OCI-LY3 (cell line): ENCODE measurements at regions not wholly inside any gene's neighbourhood (a gene's known extent, or its start where the extent isn't known, plus 50 kb on each side); places are given as distances from the start of the nearest gene placed in this dataset.
"Not testable (repeated sequence)": the region's sequence is repeated elsewhere in the genome, so short reads cannot be mapped to it uniquely, and the experiment has no call there.

Experiments used
- H2AFZ ChIP-seq: fragments of 200-600, 300-600 bp; shearing (Covaris generic); 2 replicates; pipeline ENCODE4 v1.6.0; 2014; ENCODE audit warnings: antibody characterized with exemption, low read depth, low read length
- H3K27ac ChIP-seq: fragments of 200-600, 300-600 bp; sonication (generic); 2 replicates; pipeline ENCODE4 v1.5.1; 2014; ENCODE audit warnings: mild to moderate bottlenecking, low read length, moderate library complexity, mixed read lengths
- H3K27me3 ChIP-seq: fragments of 200-600, 300-600 bp; sonication (generic); 2 replicates; pipeline ENCODE4 v1.6.1; 2014; ENCODE audit warnings: low read depth, low read length, mixed read lengths
- H3K36me3 ChIP-seq: fragments of 200-600, 300-600 bp; sonication (generic); replicated peaks from 2 replicates; pipeline ENCODE3; 2014; ENCODE audit warnings: low read depth, low read length, mixed read lengths
- H3K4me1 ChIP-seq: fragments of 300-600, 200-600 bp; sonication (generic); 2 replicates; pipeline ENCODE4 v1.6.1; 2014; ENCODE audit warnings: low read length, mixed read lengths
- H3K4me2 ChIP-seq: fragments of 200-600, 300-600 bp; sonication (generic); 2 replicates; pipeline ENCODE4 v1.6.1; 2014; ENCODE audit warnings: low read length, mixed read lengths
- H3K4me3 ChIP-seq: fragments of 300-600, 200-600 bp; sonication (generic); 2 replicates; pipeline ENCODE4 v1.5.1; 2014; ENCODE audit warnings: antibody characterized with exemption, mild to moderate bottlenecking, low read length, moderate library complexity
- H3K79me2 ChIP-seq: fragments of 300-600, 200-600 bp; shearing (Covaris generic); 2 replicates; pipeline ENCODE4 v1.6.1; 2014; ENCODE audit warnings: mild to moderate bottlenecking, low read length, mixed read lengths
- H3K9ac ChIP-seq: fragments of 300-600, 200-600 bp; shearing (Covaris generic); 2 replicates; pipeline ENCODE4 v1.6.0; 2014; ENCODE audit warnings: mild to moderate bottlenecking, low read length, moderate library complexity
- H3K9me3 ChIP-seq: fragments of 200-600, 300-600 bp; shearing (Covaris generic); 2 replicates; pipeline ENCODE4 v1.6.1; 2014; ENCODE audit warnings: low read length, mixed read lengths; ENCODE audit not compliant: insufficient read depth
- H4K20me1 ChIP-seq: fragments of 200-600, 300-600 bp; sonication (generic); 2 replicates; pipeline ENCODE4 v1.6.1; 2016; ENCODE audit warnings: low read length, mixed read lengths; ENCODE audit not compliant: insufficient read depth
- EZH2phosphoT487 ChIP-seq: fragments of 200-600 bp; shearing (Covaris generic); IDR thresholded peaks from 2 replicates; pipeline ENCODE4 v1.6.1; 2018; ENCODE audit warnings: antibody characterized with exemption, mixed run types, low read depth
- TF ChIP-seq, protein P1 (sequence below): fragments of 200-600, 300-600 bp; sonication (generic); IDR thresholded peaks from 2 replicates; pipeline ENCODE4 v1.5.1; 2014; ENCODE audit warnings: antibody characterized with exemption, low read length, low read depth

DNA sequence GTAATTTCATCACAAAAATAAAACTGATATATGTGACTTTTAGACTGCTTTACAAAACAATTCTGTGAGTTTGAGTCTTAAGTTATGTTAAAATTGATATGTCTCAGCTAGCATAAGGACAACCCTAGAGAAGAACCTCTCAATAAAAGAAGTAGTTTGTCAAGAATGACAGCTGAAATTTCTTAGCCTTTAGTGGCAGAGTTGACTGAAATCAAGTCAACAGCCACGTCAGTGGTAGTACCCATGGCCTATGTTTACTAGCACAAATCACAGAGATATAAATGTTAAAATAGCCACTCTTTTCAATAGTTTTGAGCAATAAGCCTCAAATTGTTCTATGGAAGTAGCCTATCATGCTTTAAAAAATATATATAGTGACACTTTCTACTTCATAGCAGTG, 138.9 kb upstream of the FERD3L start:
- no peaks in the 10 kb centered on the region for H3K4me1 ChIP-seq
- no peak overlapping the region for H3K27ac ChIP-seq
- H3K27me3 ChIP-seq, result no peaks in the 10 kb centered on the region
- no peak overlapping the region for H3K9ac ChIP-seq
- H2AFZ ChIP-seq, result no peak overlapping the region
- no peaks in the 10 kb centered on the region for H4K20me1 ChIP-seq
- H3K79me2 ChIP-seq, result no peaks in the 10 kb centered on the region
- no peaks in the 10 kb centered on the region for H3K36me3 ChIP-seq
- H3K4me3 ChIP-seq, result no peak overlapping the region
- H3K4me2 ChIP-seq, result no peak overlapping the region
- no peaks in the 10 kb centered on the region for H3K9me3 ChIP-seq
- TF ChIP-seq EZH2phosphoT487, result no peak
- TF ChIP-seq, protein P1, sequence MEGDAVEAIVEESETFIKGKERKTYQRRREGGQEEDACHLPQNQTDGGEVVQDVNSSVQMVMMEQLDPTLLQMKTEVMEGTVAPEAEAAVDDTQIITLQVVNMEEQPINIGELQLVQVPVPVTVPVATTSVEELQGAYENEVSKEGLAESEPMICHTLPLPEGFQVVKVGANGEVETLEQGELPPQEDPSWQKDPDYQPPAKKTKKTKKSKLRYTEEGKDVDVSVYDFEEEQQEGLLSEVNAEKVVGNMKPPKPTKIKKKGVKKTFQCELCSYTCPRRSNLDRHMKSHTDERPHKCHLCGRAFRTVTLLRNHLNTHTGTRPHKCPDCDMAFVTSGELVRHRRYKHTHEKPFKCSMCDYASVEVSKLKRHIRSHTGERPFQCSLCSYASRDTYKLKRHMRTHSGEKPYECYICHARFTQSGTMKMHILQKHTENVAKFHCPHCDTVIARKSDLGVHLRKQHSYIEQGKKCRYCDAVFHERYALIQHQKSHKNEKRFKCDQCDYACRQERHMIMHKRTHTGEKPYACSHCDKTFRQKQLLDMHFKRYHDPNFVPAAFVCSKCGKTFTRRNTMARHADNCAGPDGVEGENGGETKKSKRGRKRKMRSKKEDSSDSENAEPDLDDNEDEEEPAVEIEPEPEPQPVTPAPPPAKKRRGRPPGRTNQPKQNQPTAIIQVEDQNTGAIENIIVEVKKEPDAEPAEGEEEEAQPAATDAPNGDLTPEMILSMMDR, result no peak

DNA sequence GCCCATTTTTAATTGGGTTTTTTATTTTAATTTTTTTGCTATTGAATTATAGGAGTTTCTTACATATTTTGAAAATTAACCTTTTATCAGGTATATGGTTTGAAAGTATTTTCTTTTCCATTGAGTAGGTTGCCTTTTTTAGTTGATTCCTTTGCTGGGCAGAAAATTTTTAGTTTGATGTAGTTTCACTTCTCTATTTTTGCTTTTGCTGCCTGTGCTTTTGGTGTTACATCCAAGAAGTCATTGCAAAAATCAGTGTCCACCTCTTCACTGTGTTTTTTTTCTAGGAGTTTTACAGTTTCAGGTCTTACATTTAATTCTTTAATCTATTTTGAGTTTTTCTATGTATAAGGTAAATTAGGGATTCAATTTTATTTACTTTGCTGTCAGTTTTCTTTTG, 129.8 kb upstream of the FERD3L start:
- H3K79me2 ChIP-seq, result no peaks in the 10 kb centered on the region
- no peaks in the 10 kb centered on the region for H3K9me3 ChIP-seq
- TF ChIP-seq, protein P1, result no peak
- TF ChIP-seq EZH2phosphoT487, result no peak
- H3K9ac ChIP-seq, result no peak overlapping the region
- H3K4me3 ChIP-seq, result no peak overlapping the region
- no peaks in the 10 kb centered on the region for H3K27me3 ChIP-seq
- H3K4me1 ChIP-seq, result no peaks in the 10 kb centered on the region
- H2AFZ ChIP-seq, result no peak overlapping the region
- no peaks in the 10 kb centered on the region for H3K36me3 ChIP-seq
- no peaks in the 10 kb centered on the region for H4K20me1 ChIP-seq
- H3K27ac ChIP-seq, result no peak overlapping the region
- no peak overlapping the region for H3K4me2 ChIP-seq

GRCh38 chr7:19272329-19272728, 127.1 kb upstream of the FERD3L start:
- H3K27ac ChIP-seq, H3K4me2 ChIP-seq, H2AFZ ChIP-seq, H3K9me3 ChIP-seq, H4K20me1 ChIP-seq, H3K36me3 ChIP-seq, H3K9ac ChIP-seq, H3K4me3 ChIP-seq, H3K79me2 ChIP-seq, H3K27me3 ChIP-seq, H3K4me1 ChIP-seq: not testable (repeated sequence)

- TF ChIP-seq, protein P1, result no peak
- no peak for TF ChIP-seq EZH2phosphoT487
- no peak overlapping the region for H2AFZ ChIP-seq
- no peaks in the 10 kb centered on the region for H3K36me3 ChIP-seq
- H3K4me1 ChIP-seq, result no peaks in the 10 kb centered on the region
- no peaks in the 10 kb centered on the region for H3K27me3 ChIP-seq
- H3K9ac ChIP-seq, result no peak overlapping the region
- H3K9me3 ChIP-seq, result no peaks in the 10 kb centered on the region
- H3K4me3 ChIP-seq, result no peak overlapping the region
- H4K20me1 ChIP-seq, result no peaks in the 10 kb centered on the region
- H3K4me2 ChIP-seq, result no peak overlapping the region
- H3K27ac ChIP-seq, result no peak overlapping the region
- no peaks in the 10 kb centered on the region for H3K79me2 ChIP-seq
These were observed 124.1 kb upstream of the FERD3L start for GRCh38 chr7:19269301-19269700.

DNA sequence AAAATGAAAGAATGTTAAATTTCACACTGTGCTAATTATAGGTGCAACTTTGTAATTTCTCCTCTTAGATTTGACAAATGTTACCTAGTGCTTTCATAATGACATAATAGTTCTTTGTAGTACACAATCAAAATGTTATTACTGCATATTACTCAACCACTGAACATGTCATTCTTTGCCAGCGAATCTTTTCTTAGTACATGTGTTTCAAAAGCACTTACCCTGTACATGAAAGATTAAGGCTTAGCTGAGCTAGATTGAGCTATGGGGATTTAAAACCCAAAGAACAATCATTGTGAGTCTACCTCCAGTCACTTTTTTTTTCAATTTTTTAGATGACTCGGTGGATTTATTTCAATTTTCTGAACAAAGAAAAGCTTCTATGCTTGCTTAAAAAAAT, 123.5 kb upstream of the FERD3L start:
- no peaks in the 10 kb centered on the region for H3K9me3 ChIP-seq
- H3K9ac ChIP-seq, result no peak overlapping the region
- H3K36me3 ChIP-seq, result no peaks in the 10 kb centered on the region
- H3K4me2 ChIP-seq, result no peak overlapping the region
- TF ChIP-seq, protein P1, result no peak
- TF ChIP-seq EZH2phosphoT487, result no peak
- no peaks in the 10 kb centered on the region for H3K4me1 ChIP-seq
- H3K4me3 ChIP-seq, result no peak overlapping the region
- H3K79me2 ChIP-seq, result no peaks in the 10 kb centered on the region
- H3K27ac ChIP-seq, result no peak overlapping the region
- no peak overlapping the region for H2AFZ ChIP-seq
- no peaks in the 10 kb centered on the region for H3K27me3 ChIP-seq
- H4K20me1 ChIP-seq, result no peaks in the 10 kb centered on the region
